Tongue (tissue), 1 donor: ENCODE measurements at regions not wholly inside any gene's neighbourhood (a gene's known extent, or its start where the extent isn't known, plus 50 kb on each side); places are given as distances from the start of the nearest gene placed in this dataset.
"Not testable (repeated sequence)": the region's sequence is repeated elsewhere in the genome, so short reads cannot be mapped to it uniquely, and the experiment has no call there.

ENCODE experiments used
- DNase-seq: peaks from one replicate; pipeline ENCODE4 v3.0.0-alpha.2; 2015

DNA sequence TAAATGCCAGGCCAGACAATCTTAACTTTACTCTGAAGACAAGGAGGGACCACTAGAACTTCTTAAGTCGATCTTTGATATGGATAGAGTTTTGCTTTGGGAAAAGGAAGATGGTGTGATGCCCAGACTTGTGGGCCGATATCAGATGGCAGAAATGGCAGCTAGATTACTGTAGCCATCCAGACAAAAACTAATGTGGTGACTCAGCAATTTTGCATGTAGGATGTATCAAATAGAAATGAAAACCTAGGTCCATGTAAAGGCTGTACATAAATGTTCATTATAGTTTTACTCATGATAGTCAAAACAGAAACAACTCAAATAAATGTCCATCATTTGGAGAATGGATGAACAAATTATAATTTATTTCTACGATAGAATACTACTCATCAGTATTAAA lies 121.5 kb downstream of the APIP start:
- DNase-seq: no peak

DNA sequence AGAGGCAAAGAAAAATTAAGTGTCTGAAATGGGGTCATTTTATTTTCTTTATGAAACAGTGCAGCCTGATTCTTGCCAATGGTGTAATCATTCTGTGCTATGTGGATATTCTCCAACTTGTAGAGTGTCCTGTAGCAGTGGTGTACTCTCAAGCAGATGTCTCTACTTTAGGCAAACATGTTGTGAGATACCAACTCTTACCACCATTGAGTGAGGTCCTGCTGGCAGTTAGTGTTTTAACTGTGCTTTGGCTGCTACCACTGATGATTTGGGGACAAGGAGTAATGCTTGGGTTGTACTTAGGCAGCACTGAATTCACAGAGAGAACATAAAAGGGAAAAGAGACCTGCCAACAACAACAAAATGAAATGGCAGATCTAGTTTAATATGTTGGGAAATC lies 122.5 kb downstream of the APIP start:
- DNase-seq: no peak

DNA sequence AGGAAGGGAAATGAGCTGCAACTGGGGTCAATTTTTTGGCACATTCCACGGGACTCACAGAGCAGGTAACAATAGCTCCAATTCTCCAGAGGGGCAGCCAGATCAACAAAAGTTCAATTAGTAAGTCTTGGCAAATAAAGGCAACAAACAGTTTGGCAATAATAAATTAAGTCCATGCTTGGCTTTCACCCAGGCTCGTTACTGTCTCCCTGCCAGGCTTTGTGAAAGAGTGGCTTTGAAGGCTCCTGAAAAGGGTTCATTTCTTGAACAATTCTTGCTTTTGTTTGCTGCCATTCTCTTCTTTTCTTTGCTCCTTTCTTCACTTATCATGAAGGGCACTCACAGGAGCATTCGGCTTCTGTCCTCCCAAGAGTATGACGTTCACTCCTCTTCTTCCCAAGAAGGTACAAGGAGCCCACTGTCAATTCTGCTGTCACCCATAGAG lies 123.3 kb downstream of the APIP start:
- peak; percentile 23 for DNase-seq

DNA sequence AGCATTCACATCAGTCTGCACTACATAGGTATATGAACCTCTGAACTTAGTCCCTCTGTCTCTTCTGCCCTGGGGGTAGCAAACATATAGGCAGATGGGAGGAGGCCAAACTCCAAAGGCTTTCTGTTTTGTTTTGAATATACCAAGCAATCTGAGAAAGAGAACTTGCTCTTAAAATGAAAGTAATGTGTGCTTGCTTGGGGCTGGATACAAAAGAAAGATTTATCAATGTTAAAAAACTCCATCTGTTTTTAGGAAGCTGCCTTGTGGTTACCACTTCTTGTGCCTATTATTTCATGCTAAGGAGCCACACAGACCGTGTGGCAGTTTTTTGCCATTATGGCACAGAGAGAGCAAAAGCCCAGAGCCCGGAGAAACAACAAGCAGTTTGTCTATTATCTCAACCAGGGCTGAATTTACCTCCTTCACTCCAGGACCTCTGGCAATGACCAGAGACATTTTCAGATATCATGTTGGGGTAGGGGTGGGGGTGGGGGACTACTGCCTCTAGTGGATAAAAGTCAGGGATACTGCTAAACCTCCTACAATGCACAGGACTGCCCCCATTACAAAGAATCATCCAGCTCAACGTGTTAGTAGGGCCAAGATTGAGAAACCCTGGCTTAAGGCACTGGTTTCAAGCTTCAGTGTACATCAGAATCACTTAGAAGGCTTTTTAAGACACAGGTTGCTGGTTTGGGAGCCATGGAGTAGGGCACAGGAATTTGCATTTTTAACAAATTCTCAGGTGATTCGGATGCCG lies 124.2 kb downstream of the APIP start:
- no peak for DNase-seq

DNA sequence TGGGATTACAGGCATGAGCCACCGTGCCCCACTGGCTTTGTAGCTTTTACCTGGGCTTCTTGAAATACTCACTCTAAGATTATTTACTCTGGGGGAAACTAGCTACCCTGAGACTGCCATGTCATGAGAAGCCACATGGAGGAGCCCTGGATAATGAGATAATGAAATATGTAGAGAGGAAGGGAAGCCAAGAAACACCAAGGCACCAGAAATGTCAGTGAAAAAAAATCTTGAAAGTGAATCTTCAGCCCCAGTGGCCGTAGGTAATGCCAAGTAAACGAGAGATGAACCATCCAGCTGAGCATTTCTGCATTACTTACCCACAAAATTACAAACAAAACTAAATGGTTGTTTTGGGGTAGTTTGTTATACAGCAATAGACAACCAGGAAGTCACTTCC lies 125.6 kb downstream of the APIP start:
- DNase-seq: no peak

DNA sequence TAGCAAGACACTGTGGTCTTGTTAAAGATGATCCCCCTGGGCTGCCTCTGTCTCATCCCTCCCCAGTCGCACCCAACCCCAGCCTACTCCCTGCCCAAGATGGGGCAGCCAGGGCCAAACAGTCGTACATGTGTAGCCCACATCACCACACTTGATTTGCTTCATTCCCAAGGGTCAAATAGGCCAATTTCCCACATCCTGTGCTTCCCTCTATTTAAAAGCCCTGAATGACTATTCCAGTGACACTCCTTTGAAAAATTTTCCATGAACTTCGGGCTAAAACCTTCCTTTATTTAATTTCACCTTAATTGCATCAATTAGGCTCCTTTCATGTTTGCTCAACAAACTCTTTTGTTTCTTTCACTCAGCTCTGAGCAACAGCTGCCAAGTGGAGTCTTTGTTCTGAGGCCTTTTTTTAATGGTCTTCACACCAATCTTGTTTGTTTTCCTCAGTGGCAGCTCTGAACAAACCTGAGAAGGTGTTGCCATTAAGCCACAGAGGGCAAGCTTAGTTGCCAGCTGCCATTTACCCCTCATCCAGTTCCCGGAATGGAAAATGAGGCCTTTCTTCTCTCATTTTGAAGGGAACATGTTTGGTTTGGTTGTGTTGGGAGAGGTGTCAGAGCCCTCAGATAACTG lies 126.9 kb downstream of the APIP start:
- no peak for DNase-seq

DNA sequence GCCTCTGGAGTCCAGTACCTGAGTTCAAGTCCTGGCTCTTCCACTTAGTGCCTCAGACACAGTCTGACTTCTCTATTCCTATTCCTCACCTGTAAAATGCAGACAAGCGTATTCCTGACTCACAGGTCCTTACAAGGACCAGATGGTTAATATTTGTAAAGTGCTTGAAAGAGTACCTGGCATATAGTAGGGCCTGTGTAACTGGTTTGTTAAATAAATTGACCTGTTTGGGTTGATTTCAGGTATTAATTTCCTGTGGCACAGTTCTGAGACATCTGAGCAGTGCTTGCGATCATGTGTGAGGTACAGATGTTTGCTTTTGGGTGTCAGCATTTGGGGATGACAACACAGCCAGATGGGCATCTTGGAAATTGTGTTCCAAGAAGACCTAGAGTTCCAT lies 127.5 kb downstream of the APIP start:
- no peak for DNase-seq

DNA sequence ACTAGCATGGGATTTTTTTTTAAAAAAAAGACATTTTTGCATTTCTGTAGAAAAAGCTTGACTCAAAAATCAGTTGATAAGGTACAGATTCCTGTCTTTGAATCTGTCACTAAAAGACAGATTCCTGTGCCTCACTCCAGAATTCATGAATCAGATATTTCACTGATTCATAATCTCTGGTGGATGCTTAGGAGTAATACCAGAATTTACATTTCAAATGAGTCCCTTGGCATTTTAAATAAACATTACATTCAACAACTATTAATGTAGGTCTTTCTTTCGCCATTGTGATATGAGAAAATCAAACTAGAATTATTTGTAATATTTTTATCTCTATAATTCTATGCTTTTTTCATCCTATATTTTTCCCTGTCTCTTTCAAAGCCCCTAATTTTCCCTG lies 128.3 kb downstream of the APIP start:
- DNase-seq: no peak

DNA sequence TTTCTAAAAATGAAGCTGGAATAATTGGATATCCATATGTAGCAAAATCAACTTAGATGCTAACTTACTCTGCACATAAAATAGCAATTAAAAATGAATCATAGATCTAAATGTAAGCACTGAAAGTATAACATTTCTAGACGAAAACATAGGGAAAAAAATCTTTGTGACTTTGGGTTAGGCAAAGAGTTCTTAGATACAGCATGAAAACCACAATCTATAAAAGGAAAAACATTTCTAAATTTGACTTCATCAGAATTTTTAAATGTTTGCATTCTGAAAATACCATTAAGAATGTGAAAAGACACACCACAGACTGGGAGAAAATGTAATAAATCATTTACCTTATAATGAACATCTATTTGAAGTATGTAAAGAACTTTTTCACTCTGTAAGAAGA lies 128.8 kb downstream of the APIP start:
- DNase-seq: no peak

DNA sequence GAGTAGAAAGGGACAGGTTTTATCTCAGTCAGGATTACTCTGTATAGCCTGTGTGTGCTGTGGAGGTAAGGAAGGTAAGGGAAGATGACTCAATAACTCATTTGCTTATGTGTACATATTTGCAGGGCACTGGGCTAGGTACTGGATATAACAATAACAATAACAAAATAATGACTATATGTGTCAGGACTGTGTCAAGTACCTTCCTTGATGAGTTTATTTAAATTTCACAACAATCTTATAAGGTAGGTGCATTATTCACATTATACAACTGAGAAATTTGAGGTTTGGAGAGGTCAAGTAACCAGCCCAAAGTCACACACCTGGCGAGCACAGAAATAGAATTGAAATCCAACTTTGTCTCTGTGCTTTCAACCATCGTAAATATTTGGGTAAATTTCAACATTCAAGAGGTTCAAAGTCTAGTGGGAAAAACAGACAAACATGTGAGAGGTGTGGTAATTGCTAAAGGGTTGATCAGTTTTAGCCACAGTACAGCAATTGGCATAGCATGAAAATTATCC lies 131.8 kb downstream of the APIP start:
- no peak for DNase-seq

DNA sequence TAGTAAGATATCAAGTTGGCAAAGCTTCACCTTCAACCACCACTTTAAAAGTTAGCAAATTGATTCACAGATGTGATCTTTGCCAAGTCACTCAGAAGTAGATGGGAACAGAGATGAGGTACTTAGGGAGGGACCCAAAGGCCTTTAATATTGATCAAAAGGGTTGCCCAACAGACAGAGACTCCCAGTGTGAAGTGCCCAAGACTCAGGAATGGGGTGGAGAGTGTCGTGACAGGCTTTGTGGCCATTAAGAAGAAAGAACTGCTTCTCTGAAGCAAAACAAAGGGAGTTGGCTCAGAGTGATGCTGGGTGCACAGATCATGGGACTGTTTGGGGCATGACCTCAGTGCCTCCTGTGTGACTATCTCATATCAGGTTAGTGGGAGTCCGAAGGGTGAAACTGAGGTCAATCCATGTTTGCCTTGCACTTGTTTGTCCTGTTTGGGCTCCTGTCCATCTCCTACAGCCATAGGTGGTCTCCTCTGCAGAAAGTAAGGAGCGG lies 132.3 kb downstream of the APIP start:
- DNase-seq: no peak

DNA sequence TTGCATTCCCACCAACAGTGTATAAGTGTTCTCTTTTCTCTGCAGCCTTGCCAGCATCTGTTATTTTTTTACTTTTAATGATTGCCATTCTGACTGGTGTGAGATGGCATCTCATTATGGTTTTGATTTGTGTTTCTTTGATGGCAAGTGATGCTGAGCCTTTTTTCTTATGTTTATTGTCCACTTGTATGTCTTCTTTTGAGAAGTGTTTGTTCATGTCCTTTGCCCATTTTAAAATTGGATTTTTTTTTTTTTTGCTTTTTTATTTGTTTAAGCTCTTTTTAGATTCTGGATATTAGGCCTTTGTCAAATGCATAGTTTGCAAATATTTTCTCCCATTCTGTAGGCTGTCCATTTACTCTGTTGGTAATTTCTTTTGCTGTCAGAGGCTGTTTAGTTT lies 134.4 kb downstream of the APIP start:
- DNase-seq: not testable (repeated sequence)

DNA sequence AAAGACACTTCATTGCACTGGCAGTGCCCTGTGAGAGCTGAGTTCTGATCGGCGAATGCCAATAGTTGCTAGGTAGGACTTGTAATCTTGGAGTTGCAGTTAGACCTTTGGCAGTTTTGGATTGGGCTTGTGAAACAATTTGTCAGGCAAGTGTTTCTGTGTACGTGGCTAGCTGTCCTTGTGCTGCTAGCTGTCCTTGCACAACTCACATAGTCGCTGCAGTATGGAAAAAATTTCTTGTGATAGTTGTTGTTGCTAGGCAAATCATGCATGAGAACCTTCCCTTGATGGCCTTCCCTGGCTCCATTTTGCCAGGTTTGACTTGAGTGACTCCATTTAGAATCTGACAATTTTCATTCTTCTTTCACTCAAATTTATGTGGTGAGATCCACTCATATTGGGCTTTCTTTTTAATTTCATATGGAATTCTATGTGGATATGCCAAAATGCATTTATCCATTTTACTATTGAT lies 140.7 kb downstream of the APIP start:
- no peak for DNase-seq

DNA sequence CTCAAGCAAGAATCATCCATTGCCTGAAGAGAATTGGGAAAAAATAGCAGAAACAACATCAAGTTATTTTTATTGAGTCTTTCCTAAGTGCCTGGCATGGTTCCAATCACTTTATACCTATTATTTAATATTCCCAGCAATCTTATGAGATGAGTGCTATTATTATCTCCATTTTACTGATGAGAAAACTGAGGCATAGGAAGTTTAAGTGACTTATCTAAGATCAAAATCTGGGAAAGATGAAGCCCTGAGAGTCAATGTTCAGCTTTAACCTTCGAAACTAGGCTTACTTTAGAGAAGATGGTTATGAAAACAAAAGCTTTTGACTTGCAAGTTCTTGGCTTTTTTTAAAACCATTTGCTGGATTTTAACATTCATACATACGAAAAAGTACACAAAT lies 141.6 kb downstream of the APIP start:
- DNase-seq: no peak

DNA sequence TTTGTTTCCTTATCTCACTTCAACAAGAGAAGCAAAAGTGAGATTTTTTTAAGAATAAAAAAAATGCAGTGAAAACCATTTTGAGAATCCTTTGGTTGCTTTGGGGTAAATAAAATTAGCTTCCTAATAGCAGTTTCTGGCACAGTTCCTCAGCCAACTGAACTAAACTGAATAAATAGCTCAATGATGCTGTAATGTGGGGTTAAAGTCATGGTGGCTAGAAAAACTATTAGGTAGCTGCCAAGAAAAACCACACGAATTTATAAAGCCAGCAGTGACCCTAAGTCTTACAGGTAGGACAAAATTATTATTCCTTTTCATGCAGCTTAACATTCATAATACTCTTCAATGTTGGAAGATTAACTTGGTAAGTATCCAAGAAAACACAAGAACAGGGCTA lies 142.4 kb downstream of the APIP start:
- DNase-seq: peak; percentile 36

DNA sequence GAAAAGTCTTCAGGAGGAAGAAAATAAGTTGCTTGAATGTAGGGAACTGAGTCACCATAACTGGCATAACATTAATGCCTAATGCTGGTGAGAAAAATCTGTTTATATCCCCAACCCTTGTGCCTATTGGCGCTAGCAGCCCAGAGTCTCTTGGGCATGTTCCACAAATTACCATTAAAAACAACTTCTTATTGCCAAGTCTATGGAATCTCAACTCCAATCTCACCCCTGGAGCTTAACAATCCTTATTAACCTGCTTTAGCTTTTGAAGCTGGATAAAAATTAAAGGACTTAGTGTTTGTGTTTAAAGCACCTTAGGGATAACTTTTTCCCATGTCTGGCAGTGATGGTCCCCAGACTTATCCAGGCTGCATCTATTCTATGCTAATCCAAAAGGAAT lies 143.0 kb downstream of the APIP start:
- DNase-seq: no peak

DNA sequence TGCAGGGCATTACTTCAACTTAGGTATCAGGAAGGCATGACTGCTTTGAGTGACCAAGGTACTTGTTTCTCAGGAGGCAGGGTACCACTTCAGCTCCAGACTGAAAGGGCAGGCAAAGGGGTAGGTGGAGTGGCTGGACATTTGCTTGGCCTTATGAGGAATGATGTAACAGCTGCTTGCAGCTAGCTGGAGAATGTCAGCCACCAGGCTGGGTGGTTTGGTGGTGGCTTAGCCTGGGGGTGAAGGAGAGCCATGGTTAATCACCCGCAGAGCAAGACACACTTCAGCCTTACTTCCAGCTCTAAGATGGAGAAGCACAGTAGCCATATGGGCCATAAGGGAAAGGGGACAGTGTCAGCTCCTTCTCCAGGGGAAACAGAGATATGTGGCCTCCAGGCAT lies 146.1 kb downstream of the APIP start:
- DNase-seq: no peak

DNA sequence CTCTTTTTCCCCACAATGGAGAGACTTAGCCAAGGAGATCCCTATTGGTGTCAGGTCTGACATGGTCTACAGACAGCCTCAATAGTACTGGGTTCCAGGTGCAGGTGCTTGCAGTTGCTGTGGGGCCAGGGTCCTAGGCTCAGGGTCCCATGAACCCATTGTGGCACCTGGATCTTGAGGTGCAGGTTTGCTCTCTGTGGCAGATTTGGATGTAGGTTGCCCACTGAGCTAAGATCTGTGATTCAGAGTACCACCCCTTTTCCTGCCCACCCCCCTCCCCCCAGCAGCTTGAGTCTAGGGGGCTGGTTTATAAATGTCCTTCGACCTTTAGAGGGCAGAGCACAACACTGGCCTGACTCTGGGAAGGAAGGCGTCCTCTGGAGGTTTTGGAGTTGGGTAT lies 147.0 kb downstream of the APIP start:
- no peak for DNase-seq

DNA sequence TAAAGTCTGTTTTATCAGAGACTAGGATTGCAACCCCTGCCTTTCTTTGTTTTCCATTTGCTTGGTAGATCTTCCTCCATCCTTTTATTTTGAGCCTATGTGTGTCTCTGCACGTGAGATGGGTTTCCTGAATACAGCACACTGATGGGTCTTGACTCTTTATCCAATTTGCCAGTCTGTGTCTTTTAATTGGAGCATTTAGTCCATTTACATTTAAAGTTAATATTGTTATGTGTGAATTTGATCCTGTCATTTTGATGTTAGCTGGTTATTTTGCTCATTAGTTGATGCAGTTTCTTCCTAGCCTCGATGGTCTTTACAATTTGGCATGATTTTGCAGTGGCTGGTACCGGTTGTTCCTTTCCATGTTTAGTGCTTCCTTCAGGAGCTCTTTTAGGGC lies 141.7 kb downstream of the EHF start:
- DNase-seq: not testable (repeated sequence)

DNA sequence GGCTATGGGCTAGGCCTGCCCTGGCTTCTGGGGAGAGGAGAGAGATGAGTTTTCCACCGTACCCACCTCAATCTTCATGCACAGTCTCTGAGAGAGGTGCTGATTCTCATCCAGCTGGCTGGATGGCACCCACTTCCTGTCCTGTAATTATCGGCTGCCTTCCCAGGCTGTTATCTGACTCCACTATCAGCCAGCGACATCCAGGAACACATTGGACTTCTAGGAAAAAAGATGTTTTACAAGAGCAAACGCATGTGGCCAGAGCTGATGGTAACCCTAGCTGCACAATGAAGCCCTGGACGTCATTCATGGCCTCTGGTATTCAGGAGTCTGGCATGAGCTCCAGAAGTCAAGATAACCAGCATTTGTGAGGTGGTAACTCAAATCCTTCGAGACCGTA lies 137.4 kb downstream of the EHF start:
- no peak for DNase-seq

DNA sequence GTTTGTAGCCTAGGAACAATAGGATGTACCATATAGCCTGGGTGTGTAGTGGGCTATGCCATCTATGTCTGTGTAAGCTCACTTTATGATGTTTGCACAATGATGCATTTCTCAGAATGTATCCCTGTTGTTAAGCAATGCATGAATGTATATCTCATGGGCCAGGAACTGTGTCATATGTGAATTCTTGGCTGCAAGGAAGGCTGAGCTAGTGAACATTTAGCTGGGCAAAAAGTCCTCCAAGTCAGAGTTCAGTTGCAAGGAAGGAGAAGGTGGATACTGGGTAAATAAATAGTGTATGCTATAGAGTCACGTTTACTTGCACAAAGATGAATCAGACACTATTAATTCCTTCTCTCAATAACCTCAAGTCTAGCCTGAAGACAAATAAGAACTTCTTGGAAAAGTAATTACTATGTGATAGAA lies 136.1 kb downstream of the EHF start:
- no peak for DNase-seq

DNA sequence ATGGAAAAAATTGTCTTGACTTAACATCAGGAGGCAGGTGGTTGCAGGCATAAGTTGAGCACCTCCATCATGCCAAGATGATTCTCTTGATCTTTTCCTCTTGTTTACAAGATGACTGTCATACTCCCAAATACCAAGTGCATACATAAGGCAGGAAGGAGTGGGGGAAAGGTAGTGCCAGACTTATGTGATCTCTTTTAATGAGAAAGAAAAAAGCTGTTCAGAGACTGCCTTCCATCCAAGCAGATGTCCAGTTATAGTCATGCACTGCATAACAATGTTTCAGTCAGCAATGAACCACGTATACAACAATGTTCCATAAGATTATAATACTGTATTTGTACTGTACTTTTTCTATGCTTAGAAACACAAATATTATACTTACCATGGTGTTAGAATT lies 135.7 kb downstream of the EHF start:
- no peak for DNase-seq

DNA sequence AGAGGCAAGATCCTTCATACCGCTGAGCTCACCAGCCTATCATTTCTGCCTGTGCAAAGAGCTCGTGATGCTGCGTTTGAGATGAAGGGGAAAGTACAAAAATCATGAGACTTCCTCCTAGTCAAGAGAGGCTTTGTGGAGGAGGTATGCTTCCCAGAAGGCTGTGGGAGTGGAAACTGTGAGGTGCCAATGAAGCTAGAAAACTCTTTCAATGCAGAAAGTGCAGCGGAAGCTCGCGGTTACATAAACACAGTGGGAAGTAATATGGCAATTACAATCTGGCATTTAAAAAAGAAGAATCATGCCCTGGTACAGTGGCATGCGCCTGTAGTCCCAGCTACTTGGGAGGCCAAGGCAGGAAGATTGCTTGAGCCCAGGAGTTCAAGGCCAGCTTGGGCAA lies 134.8 kb downstream of the EHF start:
- DNase-seq: no peak
